Suppressor macrophage treated with lipopolysaccharide for 1 hour (primary cell): ENCODE measurements at regions not wholly inside any gene's neighbourhood (a gene's known extent, or its start where the extent isn't known, plus 50 kb on each side); places are given as distances from the start of the nearest gene placed in this dataset.
A peak's percentile ranks its signal among the peaks of the same experiment; 100 is the strongest.

Experiments used
- DNase-seq, 3 donors: peaks; one replicate each; pipeline ENCODE4 v3.0.0-alpha.2; 2020 to 2022

GRCh38 chr2:239818086-239818485 lies 207.1 kb downstream of the NDUFA10 start:
- no peak for DNase-seq

- DNase-seq, result peak in 2 of 3 donors; percentile 40 to 60
Observed at GRCh38 chr2:239817468-239818031, 207.6 kb downstream of the NDUFA10 start.

- DNase-seq, result no peak
Observed at GRCh38 chr2:239816576-239817467, 208.3 kb downstream of the NDUFA10 start.

GRCh38 chr2:239815671-239816070 lies 209.5 kb downstream of the NDUFA10 start:
- no peak for DNase-seq

- DNase-seq, result no peak
Observed at GRCh38 chr2:239814861-239815601, 210.1 kb downstream of the NDUFA10 start.

GRCh38 chr2:239814116-239814860 lies 210.9 kb downstream of the NDUFA10 start:
- no peak for DNase-seq

- no peak for DNase-seq
Observed at GRCh38 chr2:239813261-239814115, 211.7 kb downstream of the NDUFA10 start.

GRCh38 chr2:239811806-239812560 lies 213.2 kb downstream of the NDUFA10 start:
- DNase-seq, result no peak

- no peak for DNase-seq
Observed at GRCh38 chr2:239811111-239811781, 213.9 kb downstream of the NDUFA10 start.

- DNase-seq, result no peak
Observed at GRCh38 chr2:239809391-239809790, 215.8 kb downstream of the NDUFA10 start.

GRCh38 chr2:239807568-239807967 lies 217.6 kb downstream of the NDUFA10 start:
- DNase-seq, result no peak

- DNase-seq, result no peak
Observed at GRCh38 chr2:239806758-239807434, 218.2 kb downstream of the NDUFA10 start.

GRCh38 chr2:239806276-239806675 lies 218.9 kb downstream of the NDUFA10 start:
- no peak for DNase-seq

GRCh38 chr2:239805414-239805813 lies 219.7 kb downstream of the NDUFA10 start:
- DNase-seq, result no peak

GRCh38 chr2:239805043-239805329 lies 220.2 kb downstream of the NDUFA10 start:
- no peak for DNase-seq

GRCh38 chr2:239804161-239805042 lies 220.7 kb downstream of the NDUFA10 start:
- DNase-seq, result no peak

GRCh38 chr2:239803766-239804115 lies 221.4 kb downstream of the NDUFA10 start:
- no peak for DNase-seq

GRCh38 chr2:239803102-239803765 lies 221.9 kb downstream of the NDUFA10 start:
- no peak for DNase-seq

GRCh38 chr2:239802185-239802649 lies 222.9 kb downstream of the NDUFA10 start:
- DNase-seq, result no peak
